B cell (primary cell): ENCODE measurements at regions not wholly inside any gene's neighbourhood (a gene's known extent, or its start where the extent isn't known, plus 50 kb on each side); places are given as distances from the start of the nearest gene placed in this dataset.

Source experiments
- ATAC-seq: fragments of 200-7000 bp; cut with Tn5 transposase; one replicate; pipeline ENCODE4 v1.10.0; 2021; ENCODE audit warnings: low read depth, mild to moderate bottlenecking, moderate number of reproducible peaks, moderate library complexity
- CTCF ChIA-PET: fragments of 350-600 bp; sonication (Branson Sonifier 250); formaldehyde crosslinking; loops from one replicate; lab custom pipeline; 2021; ENCODE audit warnings: antibody characterized with exemption, inconsistent platforms; lab: Charles Lee
- POLR2A ChIA-PET: fragments of 350-600 bp; sonication (Branson Sonifier 250); formaldehyde crosslinking; loops from one replicate; lab custom pipeline; 2021; ENCODE audit warnings: antibody characterized with exemption; lab: Charles Lee
- DNase-seq: peaks from one replicate; pipeline ENCODE4 v3.0.0; 2013
- H2AFZ ChIP-seq: 2 replicates; pipeline ENCODE4 v1.6.1; 2012; ENCODE audit warnings: mild to moderate bottlenecking, low read depth, low read length; ENCODE audit not compliant: insufficient read depth, poor library complexity, severe bottlenecking
- H3K27ac ChIP-seq, 2 donors: 1 replicate in 1 of 2; 2 replicates in 1 of 2; pipeline ENCODE4 v1.5.1; 2012 to 2013; ENCODE audit warnings: low read length in 2 of 2, mild to moderate bottlenecking in 2 of 2, moderate library complexity in 1 of 2
- H3K27me3 ChIP-seq, 4 experiments: fragments of 200-600 bp in 1 of 4; sonication (generic) in 1 of 4; replicated peaks in 1 of 4; 1 replicate in 2 of 4; 2 replicates in 2 of 4; pipeline versions ENCODE4 v1.6.1 to v1.7.0; 2013 to 2016; ENCODE audit warnings: low read length in 3 of 4, mild to moderate bottlenecking in 2 of 4, mixed read lengths in 1 of 4, moderate library complexity in 1 of 4; ENCODE audit not compliant: insufficient read depth in 4 of 4, control insufficient read depth in 3 of 4; ENCODE audit errors: control extremely low read depth in 1 of 4
- H3K36me3 ChIP-seq, 2 experiments: replicated peaks in 1 of 2; 1 replicate in 1 of 2; 2 replicates in 1 of 2; pipeline versions ENCODE4 v1.6.1 to v1.7.1; 2013; ENCODE audit warnings: low read length in 1 of 2; ENCODE audit not compliant: insufficient read depth in 2 of 2, control insufficient read depth in 1 of 2; ENCODE audit errors: control extremely low read depth in 1 of 2, extremely low read depth in 1 of 2
- H3K4me1 ChIP-seq, 2 donors: fragments of 200-600 bp in 1 of 2; sonication (generic) in 1 of 2; 1 replicate in 1 of 2; 2 replicates in 1 of 2; pipeline versions ENCODE4 v1.5.1 to v1.6.1; 2013 to 2017; ENCODE audit warnings: low read length in 2 of 2; ENCODE audit not compliant: control insufficient read depth in 2 of 2, insufficient read depth in 2 of 2
- H3K4me2 ChIP-seq: replicated peaks from 2 replicates; pipeline ENCODE3; 2012; ENCODE audit warnings: mild to moderate bottlenecking, low read depth, low read length; ENCODE audit not compliant: poor library complexity, severe bottlenecking
- H3K4me3 ChIP-seq, 5 experiments: fragments of 200-600 bp in 1 of 5; sonication (generic) in 1 of 5; 1 replicate in 3 of 5; 2 replicates in 2 of 5; pipeline versions ENCODE4 v1.5.1 to v1.7.0; 2011 to 2016; ENCODE audit warnings: low read length in 4 of 5, mild to moderate bottlenecking in 4 of 5, low read depth in 2 of 5, control low read depth in 1 of 5, moderate library complexity in 1 of 5; ENCODE audit not compliant: insufficient read depth in 1 of 5; ENCODE audit errors: control extremely low read depth in 1 of 5, extremely low read depth in 1 of 5
- H3K79me2 ChIP-seq: fragments of 200-600 bp; sonication (generic); one replicate; pipeline ENCODE4 v1.6.0; 2016; ENCODE audit warnings: low read length; ENCODE audit not compliant: control insufficient read depth, insufficient read depth
- H3K9ac ChIP-seq: fragments of 200-600 bp; sonication (generic); 2 replicates; pipeline ENCODE4 v1.6.1; 2017; ENCODE audit warnings: mild to moderate bottlenecking, low read length, moderate library complexity
- H3K9me3 ChIP-seq, 3 donors: one replicate each; pipeline versions ENCODE4 v1.6.1 to v1.7.1; 2013; ENCODE audit warnings: low read length in 2 of 3; ENCODE audit not compliant: control insufficient read depth in 2 of 3, insufficient read depth in 1 of 3; ENCODE audit errors: control extremely low read depth in 1 of 3
- H4K20me1 ChIP-seq: 2 replicates; pipeline ENCODE4 v1.6.0; 2012; ENCODE audit warnings: mild to moderate bottlenecking, low read length; ENCODE audit not compliant: insufficient read depth, control insufficient read depth, poor library complexity, severe bottlenecking
- H3K27ac Mint-ChIP-seq: one replicate; pipeline ENCODE4 v1.8.0; 2021; ENCODE audit warnings: mixed read lengths
- H3K27me3 Mint-ChIP-seq: one replicate; pipeline ENCODE4 v1.8.0; 2021; ENCODE audit warnings: mixed read lengths
- H3K4me1 Mint-ChIP-seq: one replicate; pipeline ENCODE4 v1.8.0; 2021; ENCODE audit warnings: mixed read lengths
- H3K4me3 Mint-ChIP-seq: one replicate; pipeline ENCODE4 v1.8.0; 2021; ENCODE audit warnings: mixed read lengths
- H3K9me3 Mint-ChIP-seq: one replicate; pipeline ENCODE4 v1.8.0; 2022; ENCODE audit warnings: mixed read lengths; ENCODE audit not compliant: insufficient read depth
- EZH2 ChIP-seq: IDR thresholded peaks from 2 replicates; pipeline ENCODE4 v1.6.1; 2012; ENCODE audit warnings: borderline replicate concordance, low read depth, mild to moderate bottlenecking, moderate library complexity, low read length; ENCODE audit not compliant: insufficient read depth, poor library complexity, severe bottlenecking
- whole genome bisulfite sequencing: methylation state at CpG from one replicate; pipeline ENCODE4 v1.1.5; 2013; ENCODE audit warnings: missing lambda C conversion rate; ENCODE audit not compliant: insufficient coverage; 5-methylcytosine and 5-hydroxymethylcytosine counted together
- intact Hi-C: fragments of 100-400 bp; cut with micrococcal nuclease; formaldehyde crosslinking; loops from one replicate; pipeline ENCODE4 v1.10.0; 2022
- TF ChIP-seq, protein P1 (sequence below): fragments of 200-600 bp; IDR thresholded peaks from one replicate; pipeline ENCODE4 v1.8.0; 2022; ENCODE audit warnings: antibody characterized with exemption, mild to moderate bottlenecking

DNA sequence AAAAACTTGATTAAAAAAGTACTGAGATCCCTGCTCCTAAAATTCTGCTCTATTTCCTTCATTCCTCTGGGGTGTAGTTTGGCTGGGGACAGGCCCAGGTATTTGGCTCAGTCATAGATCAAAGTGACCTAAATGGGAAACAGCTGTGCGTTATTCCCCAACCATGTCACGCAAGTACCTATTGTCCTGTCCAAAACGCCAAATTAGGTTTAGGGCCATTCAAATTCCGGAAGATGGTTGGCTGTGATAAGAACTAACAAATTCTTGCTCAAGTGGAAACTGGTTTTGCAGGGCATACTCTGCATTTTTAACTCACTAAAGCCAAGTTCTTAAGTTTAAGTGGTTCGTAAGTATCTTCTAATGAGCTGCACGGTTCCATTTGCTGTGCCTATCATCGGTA is 147.6 kb upstream of the TMEM170B start:
- H3K27me3 ChIP-seq: no peaks in the 10 kb centered on the region
- no peak overlapping the region for H3K4me3 ChIP-seq
- H3K9me3 ChIP-seq: peaks cover 0 to 3% (median 2%) of the 10 kb centered on the region in 3 donors
- no peak overlapping the region for H3K27ac Mint-ChIP-seq
- DNase-seq (no peak), ATAC-seq (no peak)
- no peak overlapping the region for H3K4me2 ChIP-seq
- H3K9ac ChIP-seq: no peak overlapping the region
- peaks cover 37% of the 10 kb centered on the region for H3K79me2 ChIP-seq
- POLR2A ChIA-PET: interaction anchor here (0.7 kb wide), 1 partner anchor 93 kb away, joined by 3 read pairs; no protein-coding TSS in a partner anchor
- CTCF ChIA-PET: no interaction called here
- H2AFZ ChIP-seq: no peak overlapping the region
- H3K36me3 ChIP-seq: no peaks in the 10 kb centered on the region
- peaks cover 51 to 58% of the 10 kb centered on the region in 2 donors for H3K4me1 ChIP-seq
- H3K4me1 Mint-ChIP-seq: peaks cover 31% of the 10 kb centered on the region
- H3K27ac ChIP-seq: no peak overlapping the region
- TF ChIP-seq EZH2: no peak
- TF ChIP-seq, protein P1, sequence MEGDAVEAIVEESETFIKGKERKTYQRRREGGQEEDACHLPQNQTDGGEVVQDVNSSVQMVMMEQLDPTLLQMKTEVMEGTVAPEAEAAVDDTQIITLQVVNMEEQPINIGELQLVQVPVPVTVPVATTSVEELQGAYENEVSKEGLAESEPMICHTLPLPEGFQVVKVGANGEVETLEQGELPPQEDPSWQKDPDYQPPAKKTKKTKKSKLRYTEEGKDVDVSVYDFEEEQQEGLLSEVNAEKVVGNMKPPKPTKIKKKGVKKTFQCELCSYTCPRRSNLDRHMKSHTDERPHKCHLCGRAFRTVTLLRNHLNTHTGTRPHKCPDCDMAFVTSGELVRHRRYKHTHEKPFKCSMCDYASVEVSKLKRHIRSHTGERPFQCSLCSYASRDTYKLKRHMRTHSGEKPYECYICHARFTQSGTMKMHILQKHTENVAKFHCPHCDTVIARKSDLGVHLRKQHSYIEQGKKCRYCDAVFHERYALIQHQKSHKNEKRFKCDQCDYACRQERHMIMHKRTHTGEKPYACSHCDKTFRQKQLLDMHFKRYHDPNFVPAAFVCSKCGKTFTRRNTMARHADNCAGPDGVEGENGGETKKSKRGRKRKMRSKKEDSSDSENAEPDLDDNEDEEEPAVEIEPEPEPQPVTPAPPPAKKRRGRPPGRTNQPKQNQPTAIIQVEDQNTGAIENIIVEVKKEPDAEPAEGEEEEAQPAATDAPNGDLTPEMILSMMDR: no peak
- no peaks in the 10 kb centered on the region for H3K9me3 Mint-ChIP-seq
- no peaks in the 10 kb centered on the region for H4K20me1 ChIP-seq
- no peak overlapping the region for H3K4me3 Mint-ChIP-seq
- WGBS: 69% methylated on average over 5 of the region's 7 CpGs
- intact Hi-C loops: no loop called here
- no peaks in the 10 kb centered on the region for H3K27me3 Mint-ChIP-seq

DNA sequence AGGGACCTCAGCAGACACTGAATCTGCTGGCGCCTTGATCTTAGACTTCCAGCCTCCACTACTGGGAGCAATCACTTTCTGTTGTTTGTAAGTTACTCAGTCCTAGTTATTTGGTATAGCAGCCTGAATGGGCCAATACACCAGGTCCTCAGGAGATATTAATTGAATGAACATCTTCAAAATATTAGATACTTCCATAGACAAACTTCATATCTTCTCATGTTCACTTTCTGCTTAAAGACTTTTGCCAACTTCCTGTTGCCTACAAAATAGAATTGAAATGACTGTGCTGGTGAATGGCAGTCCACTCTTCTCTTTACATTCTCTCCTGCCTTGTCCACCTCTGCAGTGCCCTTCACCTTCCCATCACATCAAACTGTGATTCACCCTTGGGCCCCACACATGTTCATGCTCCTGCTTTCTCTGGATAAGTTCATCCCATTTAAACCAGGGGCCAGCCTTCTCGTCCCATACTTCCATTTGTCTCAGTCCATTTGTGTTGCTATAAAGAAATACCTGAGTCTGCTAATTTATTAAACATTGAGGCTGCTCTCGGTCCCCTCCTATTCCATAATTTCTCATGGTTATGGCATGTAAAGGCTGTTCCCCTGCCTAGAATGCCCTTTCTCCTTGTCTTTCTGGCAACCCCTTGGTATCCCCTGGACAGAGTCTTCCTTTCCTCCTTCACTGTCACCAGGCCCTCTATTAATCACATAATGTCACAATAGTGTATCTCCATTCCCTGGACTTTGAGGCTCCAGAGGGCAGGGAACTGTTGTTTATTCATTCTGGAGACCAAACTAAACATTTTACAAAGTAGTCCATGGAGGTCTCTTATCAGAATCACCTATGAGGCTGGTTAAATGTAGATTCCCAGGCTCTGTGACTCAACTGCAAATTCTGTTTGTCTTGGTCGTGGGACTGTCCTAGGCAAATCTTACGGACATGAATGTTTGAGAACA is 148.3 kb upstream of the TMEM170B start:
- Histone ChIP-seq H4K20me1 (no peaks in the 10 kb centered on the region), H3K27ac (no peak overlapping the region), H3K4me1 (peaks cover 48 to 54% of the 10 kb centered on the region in 2 donors), H3K4me3 (no peak overlapping the region), H3K79me2 (peaks cover 37% of the 10 kb centered on the region), H3K9ac (no peak overlapping the region), H3K36me3 (no peaks in the 10 kb centered on the region), H3K9me3 (peaks cover 0 to 3% (median 2%) of the 10 kb centered on the region in 3 donors), H3K27me3 (no peaks in the 10 kb centered on the region), H3K4me2 (peak overlapping the region; percentile 40), H2AFZ (no peak overlapping the region)
- ATAC-seq (no peak), DNase-seq (no peak)
- intact Hi-C loops: no loop called here
- H3K27ac Mint-ChIP-seq: no peak overlapping the region
- TF ChIP-seq, protein P1: no peak
- no peak for TF ChIP-seq EZH2
- CTCF ChIA-PET: no interaction called here
- H3K4me1 Mint-ChIP-seq: peaks cover 30% of the 10 kb centered on the region
- H3K27me3 Mint-ChIP-seq: no peaks in the 10 kb centered on the region
- no peaks in the 10 kb centered on the region for H3K9me3 Mint-ChIP-seq
- POLR2A ChIA-PET: no interaction called here
- WGBS: no CpG with 5 or more reads among the region's 5 CpGs
- H3K4me3 Mint-ChIP-seq: no peak overlapping the region
